Sigmoid colon (tissue), 4 donors: ENCODE measurements at regions not wholly inside any gene's neighbourhood (a gene's known extent, or its start where the extent isn't known, plus 50 kb on each side); places are given as distances from the start of the nearest gene placed in this dataset.

Source experiments
- POLR2A ChIP-seq, 2 donors: fragments of 450-650 bp; IDR thresholded peaks; one replicate each; pipeline ENCODE4 v1.6.1; 2016; ENCODE audit warnings: antibody characterized with exemption in 2 of 2, mild to moderate bottlenecking in 2 of 2, moderate library complexity in 2 of 2
- POLR2AphosphoS5 ChIP-seq, 4 donors: sonication (generic); formaldehyde crosslinking; IDR thresholded peaks; one replicate each; pipeline ENCODE4 v1.6.1; 2017; ENCODE audit warnings: antibody characterized with exemption in 4 of 4
- TF ChIP-seq, protein P1 (sequence below), 4 experiments: fragments of 450-650 bp in 3 of 4; fragments of 200-600 bp in 1 of 4; IDR thresholded peaks; one replicate each; pipeline ENCODE4 v1.5.1; 2016 to 2019; ENCODE audit warnings: antibody characterized with exemption in 4 of 4, mild to moderate bottlenecking in 3 of 4, moderate library complexity in 2 of 4

DNA sequence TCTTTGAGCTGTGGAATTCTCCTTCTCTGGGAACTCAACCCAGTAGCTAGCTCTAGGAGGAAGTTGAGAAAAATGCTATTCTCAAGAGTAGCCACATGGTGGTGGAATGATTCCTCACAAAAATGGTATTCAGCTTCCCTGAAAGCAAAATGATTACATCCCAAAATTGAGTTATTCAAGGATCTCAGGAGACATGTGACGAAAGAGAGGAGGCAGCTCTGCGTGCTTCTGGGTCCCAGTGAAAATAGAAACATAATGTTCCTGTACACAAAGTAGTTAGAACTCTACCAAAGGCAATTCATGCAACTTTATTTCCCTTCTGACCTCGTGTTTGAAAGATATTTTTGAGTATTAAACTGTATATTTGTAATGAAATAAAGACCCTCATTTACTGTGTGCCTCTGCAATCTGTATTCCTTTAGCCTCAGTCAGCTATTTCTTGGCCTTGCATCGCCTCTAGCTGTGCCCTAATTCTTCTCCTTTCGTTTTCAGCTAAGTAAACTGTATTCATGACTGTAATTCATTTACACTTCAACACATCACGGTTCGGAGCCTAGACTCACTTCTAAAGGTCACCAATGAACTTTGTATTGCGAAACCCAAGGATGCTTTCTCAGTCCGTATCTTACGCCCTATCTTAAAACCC lies 167.3 kb downstream of the FASLG start:
- TF ChIP-seq POLR2A (IDR thresholded peaks at IDR 0.05) (no peak), POLR2AphosphoS5 (IDR thresholded peaks at IDR 0.05) (peak; percentile 21 to 65 (median 48))
- TF ChIP-seq, protein P1, sequence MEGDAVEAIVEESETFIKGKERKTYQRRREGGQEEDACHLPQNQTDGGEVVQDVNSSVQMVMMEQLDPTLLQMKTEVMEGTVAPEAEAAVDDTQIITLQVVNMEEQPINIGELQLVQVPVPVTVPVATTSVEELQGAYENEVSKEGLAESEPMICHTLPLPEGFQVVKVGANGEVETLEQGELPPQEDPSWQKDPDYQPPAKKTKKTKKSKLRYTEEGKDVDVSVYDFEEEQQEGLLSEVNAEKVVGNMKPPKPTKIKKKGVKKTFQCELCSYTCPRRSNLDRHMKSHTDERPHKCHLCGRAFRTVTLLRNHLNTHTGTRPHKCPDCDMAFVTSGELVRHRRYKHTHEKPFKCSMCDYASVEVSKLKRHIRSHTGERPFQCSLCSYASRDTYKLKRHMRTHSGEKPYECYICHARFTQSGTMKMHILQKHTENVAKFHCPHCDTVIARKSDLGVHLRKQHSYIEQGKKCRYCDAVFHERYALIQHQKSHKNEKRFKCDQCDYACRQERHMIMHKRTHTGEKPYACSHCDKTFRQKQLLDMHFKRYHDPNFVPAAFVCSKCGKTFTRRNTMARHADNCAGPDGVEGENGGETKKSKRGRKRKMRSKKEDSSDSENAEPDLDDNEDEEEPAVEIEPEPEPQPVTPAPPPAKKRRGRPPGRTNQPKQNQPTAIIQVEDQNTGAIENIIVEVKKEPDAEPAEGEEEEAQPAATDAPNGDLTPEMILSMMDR (IDR thresholded peaks at IDR 0.05) = peak; percentile 33 to 55 (median 44)
